ENCODE measurements at regions not wholly inside any gene's neighbourhood (a gene's known extent, or its start where the extent isn't known, plus 50 kb on each side); places are given as distances from the start of the nearest gene placed in this dataset.

GRCh38 chr6:156131221-156131903 is 645.8 kb upstream of the ARID1B start:
- no peaks in the 10 kb centered on the region for H3K4me1 ChIP-seq (ENCODE audit: control insufficient read depth in 1 of 2, low read depth in 2 of 2)
- no peak for DNase-seq (ENCODE audit: low spot score)
- H3K36me3 ChIP-seq: no peaks in the 10 kb centered on the region
- no peaks in the 10 kb centered on the region for H3K27me3 ChIP-seq (replicated peaks; ENCODE audit: insufficient read depth)
- no peaks in the 10 kb centered on the region for H3K9me3 ChIP-seq
- H3K27ac ChIP-seq: no peak overlapping the region
- TF ChIP-seq CTCF (IDR thresholded peaks at IDR 0.05): no peak
- H3K4me3 ChIP-seq: no peak overlapping the region
- no peak for ATAC-seq (ENCODE audit: insufficient number of reproducible peaks, low FRiP score, low read depth)

GRCh38 chr6:156126535-156126934 is 650.6 kb upstream of the ARID1B start:
- Histone ChIP-seq H3K27me3 (replicated peaks; ENCODE audit: insufficient read depth) (no peaks in the 10 kb centered on the region), H3K9me3 (no peaks in the 10 kb centered on the region), H3K36me3 (no peaks in the 10 kb centered on the region), H3K4me1 (ENCODE audit: control insufficient read depth in 1 of 2, low read depth in 2 of 2) (peaks cover 6 to 11% of the 10 kb centered on the region in 2 donors), H3K27ac (no peak overlapping the region), H3K4me3 (no peak overlapping the region)
- TF ChIP-seq CTCF (IDR thresholded peaks at IDR 0.05): no peak
- DNase-seq (ENCODE audit: low spot score): no peak
- no peak for ATAC-seq (ENCODE audit: insufficient number of reproducible peaks, low FRiP score, low read depth)

GRCh38 chr6:156125844-156126243 is 651.3 kb upstream of the ARID1B start:
- H3K9me3 ChIP-seq: no peaks in the 10 kb centered on the region
- no peaks in the 10 kb centered on the region for H3K27me3 ChIP-seq (replicated peaks; ENCODE audit: insufficient read depth)
- no peak overlapping the region for H3K27ac ChIP-seq
- no peaks in the 10 kb centered on the region for H3K36me3 ChIP-seq
- DNase-seq (ENCODE audit: low spot score) (no peak), ATAC-seq (ENCODE audit: insufficient number of reproducible peaks, low FRiP score, low read depth) (no peak)
- TF ChIP-seq CTCF (IDR thresholded peaks at IDR 0.05): no peak
- H3K4me1 ChIP-seq (ENCODE audit: control insufficient read depth in 1 of 2, low read depth in 2 of 2): peaks cover 6 to 11% of the 10 kb centered on the region in 2 donors
- H3K4me3 ChIP-seq: no peak overlapping the region

- no peak for DNase-seq (ENCODE audit: low spot score)
- no peaks in the 10 kb centered on the region for H3K27me3 ChIP-seq (replicated peaks; ENCODE audit: insufficient read depth)
- no peak overlapping the region for H3K27ac ChIP-seq
- no peak for ATAC-seq (ENCODE audit: insufficient number of reproducible peaks, low FRiP score, low read depth)
- TF ChIP-seq CTCF (IDR thresholded peaks at IDR 0.05): no peak
- H3K4me1 ChIP-seq (ENCODE audit: control insufficient read depth in 1 of 2, low read depth in 2 of 2): peaks cover 6 to 11% of the 10 kb centered on the region in 2 donors
- H3K4me3 ChIP-seq: no peak overlapping the region
- no peaks in the 10 kb centered on the region for H3K9me3 ChIP-seq
- H3K36me3 ChIP-seq: no peaks in the 10 kb centered on the region
Measured at GRCh38 chr6:156123731-156124130, 653.4 kb upstream of the ARID1B start.

- H3K27me3 ChIP-seq (replicated peaks; ENCODE audit: insufficient read depth): no peaks in the 10 kb centered on the region
- no peaks in the 10 kb centered on the region for H3K9me3 ChIP-seq
- H3K27ac ChIP-seq: no peak overlapping the region
- no peak overlapping the region for H3K4me3 ChIP-seq
- no peaks in the 10 kb centered on the region for H3K36me3 ChIP-seq
- ATAC-seq (ENCODE audit: insufficient number of reproducible peaks, low FRiP score, low read depth): no peak
- TF ChIP-seq CTCF (IDR thresholded peaks at IDR 0.05): no peak
- H3K4me1 ChIP-seq (ENCODE audit: control insufficient read depth in 1 of 2, low read depth in 2 of 2): peaks cover 6 to 11% of the 10 kb centered on the region in 2 donors
- DNase-seq (ENCODE audit: low spot score): no peak
Measured at GRCh38 chr6:156121973-156122372, 655.2 kb upstream of the ARID1B start.

Data from thoracic aorta (tissue), 2 donors.